Neural progenitor cell (in vitro differentiated cells): ENCODE measurements at regions not wholly inside any gene's neighbourhood (a gene's known extent, or its start where the extent isn't known, plus 50 kb on each side); places are given as distances from the start of the nearest gene placed in this dataset.

Experiments used
- DNase-seq: peaks from one replicate; pipeline ENCODE4 v3.0.0-alpha.2; 2016; ENCODE audit warnings: low spot score
- H2AFZ ChIP-seq: fragments of 200-600 bp; sonication (generic); replicated peaks from 2 replicates; pipeline ENCODE4 v1.6.1; 2016; ENCODE audit warnings: antibody characterized with exemption
- H3F3A ChIP-seq: fragments of 200-600 bp; sonication (generic); 2 replicates; pipeline ENCODE4 v1.6.1; 2016; ENCODE audit warnings: antibody characterized with exemption, low read depth
- H3K27ac ChIP-seq: fragments of 200-600 bp; sonication (generic); 2 replicates; pipeline ENCODE4 v1.5.1; 2016; ENCODE audit warnings: mild to moderate bottlenecking
- H3K27me3 ChIP-seq: fragments of 200-600 bp; sonication (generic); 2 replicates; pipeline ENCODE4 v1.6.1; 2016; ENCODE audit warnings: mild to moderate bottlenecking, moderate library complexity
- H3K36me3 ChIP-seq: fragments of 200-600 bp; sonication (generic); 2 replicates; pipeline ENCODE4 v1.5.1; 2016
- H3K4me1 ChIP-seq: fragments of 200-600 bp; sonication (generic); 2 replicates; pipeline ENCODE4 v1.6.1; 2016; ENCODE audit warnings: mixed run types
- H3K4me2 ChIP-seq: fragments of 200-600 bp; sonication (generic); 2 replicates; pipeline ENCODE4 v1.6.1; 2016
- H3K4me3 ChIP-seq: fragments of 200-600 bp; sonication (generic); 2 replicates; pipeline ENCODE4 v1.5.1; 2016
- H3K79me2 ChIP-seq: fragments of 200-600 bp; sonication (generic); 2 replicates; pipeline ENCODE4 v1.6.1; 2016; ENCODE audit warnings: low read depth
- H3K9ac ChIP-seq: fragments of 200-600 bp; sonication (generic); 2 replicates; pipeline ENCODE4 v1.6.1; 2016
- H3K9me3 ChIP-seq: fragments of 200-600 bp; sonication (generic); 2 replicates; pipeline ENCODE4 v1.5.1; 2016; ENCODE audit warnings: low read depth
- H4K20me1 ChIP-seq: fragments of 200-600 bp; sonication (generic); 2 replicates; pipeline ENCODE4 v1.6.1; 2016; ENCODE audit warnings: low read depth
- H3K27ac Mint-ChIP-seq: 3 replicates; pipeline ENCODE4 v1.8.0; 2021; ENCODE audit warnings: mixed read lengths
- H3K27me3 Mint-ChIP-seq: 2 replicates; pipeline ENCODE4 v1.8.0; 2022; ENCODE audit warnings: low read depth, mild to moderate bottlenecking, inconsistent platforms, moderate library complexity, mixed read lengths; ENCODE audit not compliant: insufficient read depth
- H3K36me3 Mint-ChIP-seq: 3 replicates; pipeline ENCODE4 v1.8.0; 2021; ENCODE audit warnings: mixed read lengths
- H3K4me1 Mint-ChIP-seq: 3 replicates; pipeline ENCODE4 v1.8.0; 2021; ENCODE audit warnings: mixed read lengths
- H3K4me3 Mint-ChIP-seq: 3 replicates; pipeline ENCODE4 v1.8.0; 2021; ENCODE audit warnings: mild to moderate bottlenecking, moderate library complexity, mixed read lengths
- H3K9me3 Mint-ChIP-seq: 3 replicates; pipeline ENCODE4 v1.8.0; 2020; ENCODE audit warnings: mixed read lengths
- EZH2 ChIP-seq: fragments of 200-600 bp; sonication (generic); IDR thresholded peaks from 2 replicates; pipeline ENCODE4 v1.6.1; 2017; ENCODE audit warnings: antibody characterized with exemption, mild to moderate bottlenecking, moderate library complexity
- EZH2phosphoT487 ChIP-seq: fragments of 200-600 bp; sonication (generic); IDR thresholded peaks from 2 replicates; pipeline ENCODE4 v1.6.1; 2017; ENCODE audit warnings: antibody characterized with exemption
- TF ChIP-seq, protein P1 (sequence below): fragments of 200-600 bp; sonication (generic); IDR thresholded peaks from 2 replicates; pipeline ENCODE4 v1.5.1; 2017; ENCODE audit warnings: antibody characterized with exemption, mild to moderate bottlenecking

DNA sequence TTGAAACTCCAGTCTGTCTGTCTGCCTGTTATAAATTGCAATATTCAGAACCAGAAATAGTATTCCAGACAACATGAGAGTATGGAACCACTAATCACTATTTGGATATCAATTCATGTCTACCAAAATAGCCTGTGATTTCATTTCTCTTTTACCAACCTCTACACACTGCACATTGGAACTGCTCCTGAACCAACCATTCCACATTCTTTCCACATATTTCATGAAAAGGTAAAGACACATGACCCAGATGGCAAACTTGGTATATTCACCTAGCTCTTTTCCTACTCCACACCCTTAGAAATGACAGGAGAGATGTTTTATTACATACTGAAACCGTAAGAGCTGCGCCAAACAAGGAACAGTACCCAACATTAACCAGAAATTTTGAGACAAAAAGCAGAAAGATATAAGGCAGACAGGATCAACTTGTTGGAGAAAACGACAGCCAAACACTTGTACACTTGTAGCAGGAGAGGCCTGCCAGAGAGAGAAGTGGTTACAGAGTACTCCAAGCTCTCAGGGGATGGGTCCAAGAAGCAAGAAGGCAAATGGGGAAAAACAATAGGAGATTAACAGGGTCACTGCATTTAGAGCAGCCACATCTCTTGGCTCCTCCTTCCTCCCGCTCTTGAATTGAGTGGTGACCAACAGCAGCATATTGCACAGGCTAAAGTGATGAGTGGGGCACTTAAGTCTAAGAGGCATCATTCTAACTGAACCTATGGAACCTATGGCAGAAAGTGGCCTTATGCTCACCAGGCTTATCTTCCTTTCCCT, 148.7 kb downstream of the SETD4 start:
- no peaks in the 10 kb centered on the region for H3K27me3 ChIP-seq
- H3K36me3 Mint-ChIP-seq: no peaks in the 10 kb centered on the region
- no peak overlapping the region for H3K4me3 Mint-ChIP-seq
- no peak overlapping the region for H3K27ac ChIP-seq
- peak; percentile 31 for DNase-seq
- no peaks in the 10 kb centered on the region for H4K20me1 ChIP-seq
- no peak overlapping the region for H3K4me2 ChIP-seq
- H3K4me1 ChIP-seq: peaks cover 7% of the 10 kb centered on the region
- H3K4me3 ChIP-seq: no peak overlapping the region
- H3K27me3 Mint-ChIP-seq: peaks cover 2% of the 10 kb centered on the region
- no peak overlapping the region for H3K27ac Mint-ChIP-seq
- no peaks in the 10 kb centered on the region for H3F3A ChIP-seq
- TF ChIP-seq EZH2phosphoT487 (no peak), EZH2 (no peak)
- TF ChIP-seq, protein P1, sequence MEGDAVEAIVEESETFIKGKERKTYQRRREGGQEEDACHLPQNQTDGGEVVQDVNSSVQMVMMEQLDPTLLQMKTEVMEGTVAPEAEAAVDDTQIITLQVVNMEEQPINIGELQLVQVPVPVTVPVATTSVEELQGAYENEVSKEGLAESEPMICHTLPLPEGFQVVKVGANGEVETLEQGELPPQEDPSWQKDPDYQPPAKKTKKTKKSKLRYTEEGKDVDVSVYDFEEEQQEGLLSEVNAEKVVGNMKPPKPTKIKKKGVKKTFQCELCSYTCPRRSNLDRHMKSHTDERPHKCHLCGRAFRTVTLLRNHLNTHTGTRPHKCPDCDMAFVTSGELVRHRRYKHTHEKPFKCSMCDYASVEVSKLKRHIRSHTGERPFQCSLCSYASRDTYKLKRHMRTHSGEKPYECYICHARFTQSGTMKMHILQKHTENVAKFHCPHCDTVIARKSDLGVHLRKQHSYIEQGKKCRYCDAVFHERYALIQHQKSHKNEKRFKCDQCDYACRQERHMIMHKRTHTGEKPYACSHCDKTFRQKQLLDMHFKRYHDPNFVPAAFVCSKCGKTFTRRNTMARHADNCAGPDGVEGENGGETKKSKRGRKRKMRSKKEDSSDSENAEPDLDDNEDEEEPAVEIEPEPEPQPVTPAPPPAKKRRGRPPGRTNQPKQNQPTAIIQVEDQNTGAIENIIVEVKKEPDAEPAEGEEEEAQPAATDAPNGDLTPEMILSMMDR: no peak
- no peaks in the 10 kb centered on the region for H3K4me1 Mint-ChIP-seq
- H2AFZ ChIP-seq: peak overlapping the region; percentile 18
- no peaks in the 10 kb centered on the region for H3K9me3 ChIP-seq
- no peaks in the 10 kb centered on the region for H3K36me3 ChIP-seq
- no peaks in the 10 kb centered on the region for H3K79me2 ChIP-seq
- H3K9ac ChIP-seq: no peak overlapping the region
- H3K9me3 Mint-ChIP-seq: peaks cover 4% of the 10 kb centered on the region

DNA sequence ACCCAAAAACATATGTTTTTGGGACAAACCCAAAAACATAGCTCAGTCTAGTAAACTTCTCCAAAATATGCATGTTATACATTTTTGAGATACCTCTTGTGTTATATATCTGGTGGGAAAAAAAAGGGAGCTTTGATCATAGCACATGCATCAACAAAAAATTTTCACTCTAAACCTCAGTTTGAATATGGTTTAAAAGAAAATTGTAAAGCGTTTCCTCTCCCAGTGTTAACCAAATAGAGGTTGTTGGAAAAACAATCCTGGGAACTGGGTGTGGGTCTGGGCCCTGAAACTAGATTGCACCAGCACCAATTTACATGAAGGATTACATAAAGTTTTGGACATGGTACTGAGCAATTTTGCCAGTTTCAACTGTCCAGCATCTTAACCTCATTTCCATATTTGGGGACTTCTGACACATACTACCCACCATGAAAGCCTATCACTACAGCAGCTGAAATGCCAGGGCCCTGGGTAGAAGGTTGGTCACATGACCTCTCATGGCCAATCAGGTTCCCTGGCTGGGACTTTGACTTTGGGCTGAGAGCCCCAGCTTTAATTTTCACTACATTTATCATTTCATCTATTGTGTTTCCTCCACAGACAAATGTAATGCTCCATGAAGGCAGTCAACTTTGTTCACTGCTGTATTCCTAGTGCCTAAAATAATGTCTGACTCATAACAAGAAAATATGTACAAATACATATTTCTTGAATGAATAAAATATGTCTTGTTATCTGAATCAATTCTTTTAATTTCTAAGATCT, 150.7 kb downstream of the SETD4 start:
- H3K27me3 Mint-ChIP-seq: peaks cover 2% of the 10 kb centered on the region
- H2AFZ ChIP-seq: peak overlapping the region; percentile 42
- no peak overlapping the region for H3K4me3 ChIP-seq
- H3K27ac ChIP-seq: no peak overlapping the region
- H3K27me3 ChIP-seq: no peaks in the 10 kb centered on the region
- H3K9me3 Mint-ChIP-seq: no peaks in the 10 kb centered on the region
- H3K9ac ChIP-seq: no peak overlapping the region
- no peaks in the 10 kb centered on the region for H3K36me3 Mint-ChIP-seq
- TF ChIP-seq EZH2 (no peak), EZH2phosphoT487 (no peak)
- TF ChIP-seq, protein P1: no peak
- no peaks in the 10 kb centered on the region for H3K4me1 Mint-ChIP-seq
- no peaks in the 10 kb centered on the region for H4K20me1 ChIP-seq
- DNase-seq: no peak
- H3K27ac Mint-ChIP-seq: no peak overlapping the region
- no peaks in the 10 kb centered on the region for H3F3A ChIP-seq
- H3K36me3 ChIP-seq: no peaks in the 10 kb centered on the region
- peaks cover 7% of the 10 kb centered on the region for H3K4me1 ChIP-seq
- no peak overlapping the region for H3K4me3 Mint-ChIP-seq
- no peaks in the 10 kb centered on the region for H3K9me3 ChIP-seq
- no peaks in the 10 kb centered on the region for H3K79me2 ChIP-seq
- no peak overlapping the region for H3K4me2 ChIP-seq

DNA sequence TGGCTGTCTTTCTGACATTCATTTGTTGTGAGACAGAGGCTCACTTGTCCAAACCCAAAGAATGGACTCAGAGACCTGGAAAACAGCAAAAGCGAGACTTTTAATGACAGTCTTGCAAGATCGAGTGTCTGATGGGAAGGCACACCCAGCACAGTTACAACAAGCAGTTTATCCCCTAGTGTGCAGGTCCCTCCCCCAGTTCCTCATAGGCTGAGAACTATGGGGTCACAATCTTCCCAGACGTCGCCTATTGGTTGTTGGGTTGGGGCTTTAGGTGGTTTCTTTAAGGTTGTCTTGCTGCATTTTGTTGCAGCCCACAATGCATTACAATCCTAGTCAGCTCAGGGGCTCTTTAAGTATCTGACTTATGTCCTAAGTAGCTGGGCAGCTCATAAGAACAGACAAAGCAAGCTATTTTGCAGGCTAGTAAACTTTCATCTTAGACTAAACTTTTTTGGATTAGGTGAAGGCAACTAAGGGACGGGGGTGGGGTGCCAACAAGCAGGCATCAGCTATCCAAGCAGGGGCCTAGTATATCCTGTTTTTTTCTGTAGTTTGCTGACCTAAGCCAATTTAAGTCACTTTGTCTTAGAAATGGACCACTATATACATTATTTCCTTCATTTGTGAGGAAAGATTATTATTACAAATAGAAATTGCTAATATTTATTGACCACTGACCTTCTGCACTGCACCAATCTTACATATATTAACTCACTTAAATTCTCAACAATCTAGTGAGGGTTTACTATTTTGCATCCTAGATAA, 151.8 kb downstream of the SETD4 start:
- no peaks in the 10 kb centered on the region for H3K4me1 Mint-ChIP-seq
- Histone ChIP-seq H3K79me2 (no peaks in the 10 kb centered on the region), H3K9ac (no peak overlapping the region), H3F3A (no peaks in the 10 kb centered on the region), H3K4me1 (peaks cover 7% of the 10 kb centered on the region), H3K4me2 (no peak overlapping the region), H3K4me3 (no peak overlapping the region), H3K27ac (no peak overlapping the region), H4K20me1 (no peaks in the 10 kb centered on the region), H3K36me3 (no peaks in the 10 kb centered on the region), H2AFZ (peak overlapping the region; percentile 42), H3K27me3 (no peaks in the 10 kb centered on the region), H3K9me3 (no peaks in the 10 kb centered on the region)
- H3K4me3 Mint-ChIP-seq: no peak overlapping the region
- no peaks in the 10 kb centered on the region for H3K9me3 Mint-ChIP-seq
- H3K36me3 Mint-ChIP-seq: no peaks in the 10 kb centered on the region
- TF ChIP-seq, protein P1: no peak
- peak; percentile 10 for DNase-seq
- no peak overlapping the region for H3K27ac Mint-ChIP-seq
- H3K27me3 Mint-ChIP-seq: peaks cover 2% of the 10 kb centered on the region
